Astrocyte of the cerebellum (primary cell): ENCODE measurements at regions not wholly inside any gene's neighbourhood (a gene's known extent, or its start where the extent isn't known, plus 50 kb on each side); places are given as distances from the start of the nearest gene placed in this dataset.

ENCODE experiments used
- DNase-seq: peaks from one replicate; pipeline ENCODE4 v3.0.0-alpha.2; 2011; ENCODE audit warnings: low read depth
- H3K4me3 ChIP-seq: 2 replicates; pipeline ENCODE4 v1.5.1; 2011; ENCODE audit warnings: mild to moderate bottlenecking, low read depth, low read length, moderate library complexity
- in situ Hi-C: cut with HindIII; loops from 2 replicates; pipeline ENCODE4 v1.10.0; 2017; ENCODE audit warnings: low sequenced_read_pairs
- TF ChIP-seq, protein P1 (sequence below): IDR thresholded peaks from 2 replicates; pipeline ENCODE4 v1.5.1; 2012; ENCODE audit warnings: low read length, low read depth, moderate library complexity, mild to moderate bottlenecking; ENCODE audit errors: missing control alignments

- DNase-seq, result no peak
- no peak overlapping the region for H3K4me3 ChIP-seq
- in situ Hi-C loops, result no loop called here
- TF ChIP-seq, protein P1, sequence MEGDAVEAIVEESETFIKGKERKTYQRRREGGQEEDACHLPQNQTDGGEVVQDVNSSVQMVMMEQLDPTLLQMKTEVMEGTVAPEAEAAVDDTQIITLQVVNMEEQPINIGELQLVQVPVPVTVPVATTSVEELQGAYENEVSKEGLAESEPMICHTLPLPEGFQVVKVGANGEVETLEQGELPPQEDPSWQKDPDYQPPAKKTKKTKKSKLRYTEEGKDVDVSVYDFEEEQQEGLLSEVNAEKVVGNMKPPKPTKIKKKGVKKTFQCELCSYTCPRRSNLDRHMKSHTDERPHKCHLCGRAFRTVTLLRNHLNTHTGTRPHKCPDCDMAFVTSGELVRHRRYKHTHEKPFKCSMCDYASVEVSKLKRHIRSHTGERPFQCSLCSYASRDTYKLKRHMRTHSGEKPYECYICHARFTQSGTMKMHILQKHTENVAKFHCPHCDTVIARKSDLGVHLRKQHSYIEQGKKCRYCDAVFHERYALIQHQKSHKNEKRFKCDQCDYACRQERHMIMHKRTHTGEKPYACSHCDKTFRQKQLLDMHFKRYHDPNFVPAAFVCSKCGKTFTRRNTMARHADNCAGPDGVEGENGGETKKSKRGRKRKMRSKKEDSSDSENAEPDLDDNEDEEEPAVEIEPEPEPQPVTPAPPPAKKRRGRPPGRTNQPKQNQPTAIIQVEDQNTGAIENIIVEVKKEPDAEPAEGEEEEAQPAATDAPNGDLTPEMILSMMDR, result no peak
Observed at GRCh38 chr4:147425019-147425418, 55.9 kb upstream of the EDNRA start.

DNA sequence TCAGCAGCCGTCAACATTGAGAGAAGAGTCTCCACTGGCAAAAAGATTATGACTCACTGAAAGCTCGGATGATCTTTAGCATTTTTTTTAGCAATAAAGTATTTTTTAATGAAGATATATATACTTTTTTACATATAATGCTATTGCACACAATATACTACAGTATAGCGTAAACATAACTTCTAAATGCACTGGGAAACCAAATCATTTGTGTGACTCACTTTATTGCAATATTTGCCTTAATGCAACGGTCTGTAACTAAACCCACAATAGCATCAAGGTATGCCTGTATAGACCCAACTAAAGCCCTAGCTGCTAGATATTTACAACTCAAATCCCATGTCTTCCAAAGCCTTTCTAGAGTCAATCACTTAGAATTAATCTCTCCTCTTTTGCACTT is 52.3 kb upstream of the EDNRA start:
- H3K4me3 ChIP-seq, result no peak overlapping the region
- TF ChIP-seq, protein P1, result no peak
- in situ Hi-C loops, result no loop called here
- no peak for DNase-seq

DNA sequence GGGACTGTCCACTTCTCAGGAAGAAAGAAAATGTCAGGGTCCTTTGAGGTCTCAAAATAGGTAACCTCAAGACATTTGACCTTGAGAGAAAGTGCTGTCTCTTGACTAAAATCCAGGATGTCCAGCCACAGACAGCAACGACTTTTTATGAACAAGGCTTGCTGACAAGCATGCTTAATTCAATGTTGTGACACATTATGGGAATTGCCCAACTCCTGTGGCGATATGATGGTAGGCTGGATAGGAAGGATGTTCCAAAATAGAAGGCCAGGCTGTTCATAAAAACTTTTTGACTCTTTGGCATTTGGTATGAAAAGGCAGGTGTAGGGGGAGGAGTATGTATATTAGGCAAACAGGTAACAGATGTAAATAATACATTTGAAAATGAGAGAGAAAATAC is 50.8 kb upstream of the EDNRA start:
- no peak overlapping the region for H3K4me3 ChIP-seq
- TF ChIP-seq, protein P1, result no peak
- in situ Hi-C loops, result no loop called here
- no peak for DNase-seq
